GM12892 (cell line): ENCODE measurements at regions not wholly inside any gene's neighbourhood (a gene's known extent, or its start where the extent isn't known, plus 50 kb on each side); places are given as distances from the start of the nearest gene placed in this dataset.
"Not testable (repeated sequence)": the region's sequence is repeated elsewhere in the genome, so short reads cannot be mapped to it uniquely, and the experiment has no call there.

Source experiments
- DNase-seq: peaks from one replicate; pipeline ENCODE4 v3.0.0; 2011; ENCODE audit not compliant: insufficient read length
- FAIRE-seq: peaks from 2 replicates; lab custom pipeline; 2011; peaks lifted over from hg19 to GRCh38; lab: Jason Lieb, UNC
- POLR2A ChIP-seq: IDR thresholded peaks from 2 replicates; pipeline ENCODE4 v1.6.1; 2011; ENCODE audit warnings: low read depth, low read length, control low read depth
- POLR2AphosphoS5 ChIP-seq: IDR thresholded peaks from 2 replicates; pipeline ENCODE4 v1.6.1; 2011; ENCODE audit warnings: low read depth, low read length, control low read depth
- TAF1 ChIP-seq: IDR thresholded peaks from 2 replicates; pipeline ENCODE4 v1.6.1; 2011; ENCODE audit warnings: low read depth, mild to moderate bottlenecking, control low read depth, low read length, borderline replicate concordance

DNA sequence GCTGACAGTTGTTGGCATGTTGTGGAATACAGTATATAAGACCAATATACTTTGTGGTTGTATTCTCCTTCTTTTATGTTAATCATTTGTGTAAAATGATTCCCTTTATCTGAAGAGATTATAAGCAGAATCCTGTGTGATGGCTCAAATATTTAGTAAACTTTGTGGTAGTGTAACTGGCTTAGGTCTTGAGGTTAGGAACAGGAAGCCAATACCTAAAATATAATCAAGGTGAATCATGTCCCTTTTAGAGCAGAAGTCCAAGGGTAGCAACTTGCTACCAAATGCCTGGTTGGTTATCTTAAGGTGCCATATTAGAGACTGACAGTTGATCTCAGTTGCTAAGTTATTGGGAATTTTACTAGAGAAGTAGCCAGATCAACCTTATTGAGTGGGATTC lies 398.5 kb upstream of the ADAMTS5 start:
- DNase-seq = no peak
- no peak for FAIRE-seq
- TF ChIP-seq POLR2A (no peak), POLR2AphosphoS5 (no peak), TAF1 (no peak)

DNA sequence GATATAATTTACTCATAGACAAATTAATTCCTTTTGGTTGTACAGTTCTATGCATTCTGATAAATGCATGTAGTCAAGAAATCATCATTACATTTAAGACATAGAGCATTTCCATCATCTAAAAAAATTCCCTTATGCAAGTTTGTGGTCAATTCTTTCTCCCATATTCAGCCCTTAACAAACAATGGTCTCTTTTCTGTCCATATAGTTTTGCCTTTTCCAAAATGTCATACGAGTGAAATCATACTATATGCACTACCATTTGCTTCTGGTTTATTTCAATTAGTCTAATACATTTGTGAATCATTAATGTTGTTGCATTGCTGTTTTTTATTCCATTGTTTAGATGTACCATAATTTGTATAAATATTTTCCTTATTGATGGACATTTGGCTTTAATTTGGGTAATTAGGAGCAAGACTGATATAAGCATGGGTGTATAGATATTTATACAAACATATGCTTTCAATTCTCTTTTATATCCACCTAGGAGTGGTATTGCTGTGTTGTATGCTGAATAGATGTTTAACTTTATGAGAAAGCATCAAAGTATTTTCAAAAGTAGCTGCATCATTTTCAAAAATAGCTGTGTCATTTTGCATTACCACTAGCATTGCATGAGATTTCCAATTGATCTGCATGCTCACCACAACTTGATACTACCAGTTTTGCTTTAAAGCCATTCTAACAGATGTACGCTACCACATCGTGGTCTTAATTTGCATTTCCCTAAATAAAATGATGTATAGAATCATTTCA lies 397.0 kb upstream of the ADAMTS5 start:
- TF ChIP-seq POLR2A (no peak), POLR2AphosphoS5 (no peak), TAF1 (no peak)
- no peak for FAIRE-seq
- DNase-seq = no peak

GRCh38 chr21:27362249-27362648 lies 395.4 kb upstream of the ADAMTS5 start:
- DNase-seq = no peak
- TF ChIP-seq POLR2AphosphoS5 = no peak
- TF ChIP-seq TAF1 = no peak
- TF ChIP-seq POLR2A = no peak
- no peak for FAIRE-seq

GRCh38 chr21:27359141-27359540 lies 392.3 kb upstream of the ADAMTS5 start:
- no peak for TF ChIP-seq POLR2AphosphoS5
- no peak for TF ChIP-seq POLR2A
- no peak for DNase-seq
- FAIRE-seq = no peak

- DNase-seq = no peak
- FAIRE-seq = no peak
- TF ChIP-seq POLR2AphosphoS5 (no peak), POLR2A (no peak), TAF1 (no peak)
These were observed 386.0 kb upstream of the ADAMTS5 start for GRCh38 chr21:27352885-27353284.

GRCh38 chr21:27346041-27346448 lies 379.2 kb upstream of the ADAMTS5 start:
- TF ChIP-seq POLR2AphosphoS5 = no peak
- no peak for TF ChIP-seq TAF1
- TF ChIP-seq POLR2A = no peak
- DNase-seq = no peak
- no peak for FAIRE-seq

GRCh38 chr21:27339902-27340301 lies 373.0 kb upstream of the ADAMTS5 start:
- FAIRE-seq (no peak), DNase-seq (no peak)
- TF ChIP-seq POLR2AphosphoS5 = no peak

DNA sequence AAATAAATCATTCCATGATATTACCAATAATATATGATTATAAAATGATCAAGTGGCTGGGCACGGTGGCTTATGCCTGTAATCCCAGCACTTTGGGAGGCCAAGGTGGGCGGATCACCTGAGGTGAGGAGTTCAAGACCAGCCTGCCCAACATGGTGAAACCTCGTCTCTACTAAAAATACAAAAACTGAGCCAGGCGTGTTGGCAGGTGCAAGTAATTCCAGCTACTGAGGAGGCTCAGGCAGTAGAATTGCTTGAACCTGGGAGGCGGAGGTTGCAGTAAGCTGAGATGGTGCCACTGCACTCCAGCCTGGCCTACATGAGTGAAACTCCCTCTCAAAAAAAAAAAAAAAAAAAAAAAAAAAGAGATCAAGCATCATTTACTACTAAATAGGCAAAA lies 371.1 kb upstream of the ADAMTS5 start:
- not testable (repeated sequence) for FAIRE-seq, DNase-seq

GRCh38 chr21:27333096-27333495 lies 366.2 kb upstream of the ADAMTS5 start:
- no peak for TF ChIP-seq POLR2A
- FAIRE-seq (no peak), DNase-seq (no peak)

DNA sequence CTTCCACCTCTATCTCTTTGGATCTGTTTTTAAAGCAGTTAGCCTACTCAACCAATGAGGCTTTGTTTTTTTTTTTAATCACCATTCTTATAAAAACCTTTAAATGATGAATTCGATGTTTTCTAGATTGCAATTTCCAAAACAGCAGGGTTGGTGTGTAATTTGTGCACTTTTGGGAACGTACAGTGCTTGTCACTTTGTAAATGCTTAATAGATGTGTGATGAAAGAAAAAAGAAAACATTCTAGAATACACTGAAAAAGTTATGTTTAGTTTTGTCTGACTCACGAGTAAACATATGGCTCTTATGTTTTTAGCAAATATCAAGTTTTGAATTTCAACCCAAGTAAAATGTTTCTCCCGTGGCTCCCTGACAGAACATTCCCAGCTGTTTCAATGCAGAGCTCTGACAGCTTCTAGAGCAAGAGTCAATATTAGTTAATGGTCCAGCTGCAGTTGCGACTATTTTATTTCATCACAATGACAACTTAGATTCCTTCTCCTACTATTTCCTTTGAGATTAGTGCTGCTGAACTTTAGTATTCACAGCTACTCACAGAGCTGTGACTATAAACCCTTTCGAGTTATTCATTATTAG lies 362.5 kb upstream of the ADAMTS5 start:
- FAIRE-seq (no peak), DNase-seq (no peak)
- TF ChIP-seq TAF1 (no peak), POLR2A (no peak), POLR2AphosphoS5 (no peak)

GRCh38 chr21:27326301-27326700 lies 359.4 kb upstream of the ADAMTS5 start:
- no peak for FAIRE-seq
- DNase-seq = no peak
- no peak for TF ChIP-seq TAF1
- TF ChIP-seq POLR2A = no peak
- TF ChIP-seq POLR2AphosphoS5 = no peak

- DNase-seq (no peak), FAIRE-seq (no peak)
- no peak for TF ChIP-seq POLR2A
These were observed 356.4 kb upstream of the ADAMTS5 start for GRCh38 chr21:27323331-27323730.

GRCh38 chr21:27321791-27322190 lies 354.9 kb upstream of the ADAMTS5 start:
- TF ChIP-seq POLR2AphosphoS5 = no peak
- FAIRE-seq = no peak
- DNase-seq = no peak
